GM19463 (cell line): ENCODE measurements at regions not wholly inside any gene's neighbourhood (a gene's known extent, or its start where the extent isn't known, plus 50 kb on each side); places are given as distances from the start of the nearest gene placed in this dataset.

ENCODE experiments used
- ATAC-seq: cut with Tn5 transposase; IDR thresholded peaks from one replicate; pipeline ENCODE4 v1.9.1; 2021; ENCODE audit warnings: mild to moderate bottlenecking, moderate library complexity; ENCODE audit not compliant: unreplicated experiment

GRCh38 chr20:21808863-21809664 lies 103.6 kb downstream of the PAX1 start:
- ATAC-seq: peak; percentile 74

- no peak for ATAC-seq
These were observed 102.7 kb downstream of the PAX1 start for GRCh38 chr20:21808139-21808538.

GRCh38 chr20:21804802-21805201 lies 99.3 kb downstream of the PAX1 start:
- ATAC-seq: no peak

GRCh38 chr20:21801193-21801592 lies 95.7 kb downstream of the PAX1 start:
- ATAC-seq: no peak

GRCh38 chr20:21798384-21798783 lies 92.9 kb downstream of the PAX1 start:
- no peak for ATAC-seq

GRCh38 chr20:21796059-21796458 lies 90.6 kb downstream of the PAX1 start:
- no peak for ATAC-seq

- no peak for ATAC-seq
These were observed 82.6 kb downstream of the PAX1 start for GRCh38 chr20:21788082-21788481.

GRCh38 chr20:21781446-21782075 lies 76.1 kb downstream of the PAX1 start:
- ATAC-seq: no peak

GRCh38 chr20:21780528-21780927 lies 75.1 kb downstream of the PAX1 start:
- no peak for ATAC-seq
